ENCODE measurements at regions not wholly inside any gene's neighbourhood (a gene's known extent, or its start where the extent isn't known, plus 50 kb on each side); places are given as distances from the start of the nearest gene placed in this dataset.
"Not testable (repeated sequence)": the region's sequence is repeated elsewhere in the genome, so short reads cannot be mapped to it uniquely, and the experiment has no call there.

DNA sequence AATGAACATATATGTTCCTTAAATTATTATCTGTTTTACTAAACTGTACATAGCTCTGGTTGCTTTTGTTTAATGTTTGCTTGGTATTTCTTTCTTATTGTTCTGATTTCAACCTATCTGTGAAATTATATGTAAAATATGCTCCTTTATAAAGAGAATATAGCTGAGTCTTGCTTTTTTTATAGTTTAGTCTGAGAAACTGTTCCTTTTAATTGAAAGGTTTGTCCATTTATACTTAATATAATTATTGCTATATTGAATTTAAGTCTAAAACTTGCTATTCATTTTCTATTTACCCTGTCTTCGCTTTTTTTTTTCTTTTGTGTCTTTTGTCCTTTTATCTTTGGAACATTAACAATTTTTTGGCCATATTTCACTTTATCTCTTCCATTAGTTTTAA, 712.0 kb downstream of the MAT2B start:
- Mint-ChIP-seq H3K36me3 (ENCODE audit: low read depth) (no peaks in the 10 kb centered on the region), H3K9me3 (ENCODE audit: insufficient read depth) (peaks cover 7% of the 10 kb centered on the region), H3K27me3 (ENCODE audit: low read depth) (no peaks in the 10 kb centered on the region), H3K27ac (no peak overlapping the region), H3K4me1 (ENCODE audit: low read depth) (no peaks in the 10 kb centered on the region), H3K4me3 (no peak overlapping the region)
- no peak for DNase-seq
- ChIA-PET CTCF (no interaction called here), POLR2A (no interaction called here)
- ATAC-seq: no peak

DNA sequence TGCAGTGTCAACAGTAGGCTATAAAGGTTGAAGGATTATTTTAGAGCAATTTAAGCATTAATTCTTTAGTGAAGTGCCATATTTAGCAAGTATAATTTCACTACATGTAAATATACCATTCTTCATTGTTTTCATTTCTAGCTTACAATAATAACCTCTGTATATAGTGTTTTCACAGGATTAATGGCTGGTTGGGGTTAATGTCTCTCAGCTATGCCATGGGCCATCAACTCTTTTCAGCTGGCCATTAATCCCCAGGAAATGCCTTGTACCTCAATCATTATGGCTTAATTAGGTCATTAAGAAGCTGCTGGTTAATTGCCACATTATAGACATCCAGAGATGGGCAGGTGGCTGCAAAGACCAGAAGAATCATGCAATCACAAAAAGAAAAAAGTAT, 715.1 kb downstream of the MAT2B start:
- ChIA-PET CTCF (no interaction called here), POLR2A (no interaction called here)
- Mint-ChIP-seq H3K4me3 (no peak overlapping the region), H3K9me3 (ENCODE audit: insufficient read depth) (peaks cover 4% of the 10 kb centered on the region), H3K27ac (no peak overlapping the region), H3K27me3 (ENCODE audit: low read depth) (no peaks in the 10 kb centered on the region), H3K36me3 (ENCODE audit: low read depth) (no peaks in the 10 kb centered on the region), H3K4me1 (ENCODE audit: low read depth) (no peaks in the 10 kb centered on the region)
- no peak for DNase-seq
- ATAC-seq: no peak

DNA sequence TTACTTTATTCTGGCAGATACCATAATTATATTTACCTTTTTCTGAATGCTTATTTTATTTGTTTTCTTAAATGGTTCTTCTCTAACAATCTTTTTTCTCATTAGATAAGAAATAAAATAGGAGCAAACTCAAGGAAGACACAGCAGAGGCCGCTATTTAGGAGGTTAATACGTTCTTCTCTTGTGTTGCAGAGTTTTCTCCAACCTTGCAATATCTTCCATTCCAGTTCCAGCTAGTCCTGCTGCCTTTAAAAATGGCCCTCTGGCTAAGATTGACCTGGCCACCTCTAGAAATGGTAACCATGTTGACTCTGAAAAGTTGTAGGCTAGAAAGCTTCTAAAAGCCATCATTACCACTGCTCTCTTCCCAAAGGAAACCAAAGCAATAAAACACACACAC, 718.8 kb downstream of the MAT2B start:
- Mint-ChIP-seq H3K27me3 (ENCODE audit: low read depth) (no peaks in the 10 kb centered on the region), H3K36me3 (ENCODE audit: low read depth) (no peaks in the 10 kb centered on the region), H3K27ac (no peak overlapping the region), H3K4me3 (no peak overlapping the region), H3K9me3 (ENCODE audit: insufficient read depth) (no peaks in the 10 kb centered on the region), H3K4me1 (ENCODE audit: low read depth) (no peaks in the 10 kb centered on the region)
- DNase-seq (no peak), ATAC-seq (no peak)
- POLR2A ChIA-PET: no interaction called here
- CTCF ChIA-PET: no interaction called here

DNA sequence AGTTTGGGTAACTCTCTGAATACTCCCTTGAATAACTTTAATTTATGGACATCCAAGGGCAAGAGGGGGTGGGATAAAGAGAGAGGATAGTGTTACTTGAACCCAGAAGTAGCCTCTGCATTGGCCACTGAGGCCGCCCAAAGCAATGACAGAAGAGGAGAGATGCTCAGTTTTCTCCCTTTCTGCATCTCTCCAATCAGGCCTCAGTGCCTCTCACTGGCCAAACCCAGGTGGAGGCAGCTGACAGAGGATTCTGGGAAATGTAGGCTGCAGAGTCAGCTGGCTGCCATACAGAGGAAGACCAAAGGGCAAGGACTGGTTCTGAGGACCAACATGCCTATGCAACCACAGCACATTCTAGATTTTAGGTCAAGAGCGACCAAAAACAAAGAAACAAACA, 719.4 kb downstream of the MAT2B start:
- no peak for DNase-seq
- H3K27me3 Mint-ChIP-seq (ENCODE audit: low read depth): no peaks in the 10 kb centered on the region
- ChIA-PET POLR2A (no interaction called here), CTCF (no interaction called here)
- H3K4me3 Mint-ChIP-seq: no peak overlapping the region
- no peak overlapping the region for H3K27ac Mint-ChIP-seq
- no peaks in the 10 kb centered on the region for H3K9me3 Mint-ChIP-seq (ENCODE audit: insufficient read depth)
- no peaks in the 10 kb centered on the region for H3K4me1 Mint-ChIP-seq (ENCODE audit: low read depth)
- H3K36me3 Mint-ChIP-seq (ENCODE audit: low read depth): no peaks in the 10 kb centered on the region
- ATAC-seq: no peak

DNA sequence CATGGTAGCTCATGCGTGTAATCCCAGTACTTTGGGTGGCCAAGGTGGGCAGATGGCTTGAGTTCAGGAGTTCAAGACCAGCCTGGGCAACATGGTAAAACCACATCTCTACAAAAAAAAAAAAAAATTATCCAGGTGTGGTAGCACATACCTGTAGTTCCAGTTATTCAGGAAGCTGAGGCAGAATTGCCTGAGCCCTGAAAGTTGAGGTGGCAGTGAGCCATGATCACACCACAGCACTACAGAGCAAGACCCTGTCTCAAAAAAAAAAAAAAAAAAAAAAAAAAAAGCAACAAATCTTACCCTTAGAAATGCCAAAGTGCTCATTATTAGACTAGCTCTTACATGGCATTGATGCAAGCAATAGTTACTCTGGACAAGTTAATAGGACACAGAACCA, 724.9 kb downstream of the MAT2B start:
- CTCF ChIA-PET: no interaction called here
- H3K9me3 Mint-ChIP-seq (ENCODE audit: insufficient read depth): no peaks in the 10 kb centered on the region
- no peak for ATAC-seq
- H3K4me3 Mint-ChIP-seq: no peak overlapping the region
- H3K4me1 Mint-ChIP-seq (ENCODE audit: low read depth): no peaks in the 10 kb centered on the region
- no peaks in the 10 kb centered on the region for H3K27me3 Mint-ChIP-seq (ENCODE audit: low read depth)
- no peak overlapping the region for H3K27ac Mint-ChIP-seq
- POLR2A ChIA-PET: no interaction called here
- H3K36me3 Mint-ChIP-seq (ENCODE audit: low read depth): no peaks in the 10 kb centered on the region
- no peak for DNase-seq

DNA sequence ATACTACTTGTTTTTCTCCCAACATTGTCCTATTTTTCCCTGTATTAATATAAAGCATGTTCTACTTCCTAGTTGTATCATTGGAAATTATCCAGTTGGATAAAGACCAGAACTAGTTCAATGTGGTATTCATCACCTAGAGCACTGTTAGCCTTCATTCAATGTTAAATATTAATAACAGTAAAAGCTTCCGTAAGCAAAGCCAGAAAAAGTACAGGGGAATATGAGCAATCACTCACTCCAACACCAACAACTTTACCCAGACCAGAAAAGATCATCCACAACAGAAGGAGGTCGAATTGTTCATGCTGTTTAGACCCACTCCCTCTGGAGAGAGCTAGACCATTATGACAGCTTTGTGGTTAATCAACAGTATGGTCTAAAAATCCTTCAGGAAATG, 728.4 kb downstream of the MAT2B start:
- ChIA-PET CTCF (no interaction called here), POLR2A (no interaction called here)
- no peak overlapping the region for H3K27ac Mint-ChIP-seq
- no peak for DNase-seq
- no peaks in the 10 kb centered on the region for H3K9me3 Mint-ChIP-seq (ENCODE audit: insufficient read depth)
- no peak overlapping the region for H3K4me3 Mint-ChIP-seq
- no peaks in the 10 kb centered on the region for H3K36me3 Mint-ChIP-seq (ENCODE audit: low read depth)
- no peaks in the 10 kb centered on the region for H3K4me1 Mint-ChIP-seq (ENCODE audit: low read depth)
- ATAC-seq: no peak
- no peaks in the 10 kb centered on the region for H3K27me3 Mint-ChIP-seq (ENCODE audit: low read depth)

DNA sequence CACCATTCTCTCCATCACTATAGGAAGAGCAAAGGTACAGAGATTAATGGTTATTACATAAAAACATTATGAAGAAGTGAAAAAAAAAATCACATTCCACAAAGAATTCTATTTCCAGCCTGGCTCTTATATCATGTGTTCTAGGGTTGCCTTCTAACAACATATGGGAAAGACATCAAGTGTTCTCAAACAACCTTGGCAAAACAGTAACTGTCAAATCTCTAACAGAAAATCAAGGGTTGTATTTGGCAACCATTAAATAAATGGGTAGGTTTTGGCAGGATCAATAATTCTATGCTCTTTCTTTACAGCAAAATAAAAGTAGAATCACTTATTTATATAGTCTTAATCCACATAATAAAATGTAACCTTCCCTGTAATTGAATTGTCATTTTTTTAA, 728.9 kb downstream of the MAT2B start:
- Mint-ChIP-seq H3K9me3 (ENCODE audit: insufficient read depth) (no peaks in the 10 kb centered on the region), H3K27ac (no peak overlapping the region), H3K4me1 (ENCODE audit: low read depth) (no peaks in the 10 kb centered on the region), H3K4me3 (no peak overlapping the region), H3K27me3 (ENCODE audit: low read depth) (no peaks in the 10 kb centered on the region), H3K36me3 (ENCODE audit: low read depth) (no peaks in the 10 kb centered on the region)
- ATAC-seq: no peak
- ChIA-PET POLR2A (no interaction called here), CTCF (no interaction called here)
- no peak for DNase-seq

DNA sequence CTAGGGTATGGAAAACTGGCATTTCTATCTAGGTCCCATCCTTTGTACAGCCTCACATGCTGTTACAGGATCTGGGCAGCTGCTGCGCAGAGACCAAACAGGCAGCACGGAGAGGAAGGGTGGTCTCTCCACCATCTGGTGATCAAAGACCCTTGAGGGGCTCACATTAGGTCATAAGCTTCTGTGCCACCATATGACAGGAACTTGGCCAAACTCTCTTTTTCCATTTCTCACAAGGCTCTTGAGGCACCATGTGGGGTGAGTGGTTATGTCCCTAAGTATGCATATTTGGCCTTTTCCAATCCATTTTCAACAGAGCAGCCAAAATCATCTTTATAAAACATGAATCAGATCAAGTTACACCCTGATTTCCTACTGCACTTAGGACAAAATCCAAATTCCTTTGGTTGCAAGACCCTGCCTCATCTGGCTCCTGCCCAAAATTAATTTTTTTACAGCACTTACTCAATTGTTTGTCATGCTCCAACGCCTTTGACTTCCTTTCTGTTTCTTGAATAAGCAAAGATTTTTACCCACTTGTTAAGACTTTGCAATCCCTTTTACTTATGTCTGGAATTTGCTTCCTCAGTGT, 730.0 kb downstream of the MAT2B start:
- H3K4me3 Mint-ChIP-seq: no peak overlapping the region
- H3K36me3 Mint-ChIP-seq (ENCODE audit: low read depth): no peaks in the 10 kb centered on the region
- no peaks in the 10 kb centered on the region for H3K4me1 Mint-ChIP-seq (ENCODE audit: low read depth)
- ATAC-seq (no peak), DNase-seq (no peak)
- H3K9me3 Mint-ChIP-seq (ENCODE audit: insufficient read depth): no peaks in the 10 kb centered on the region
- H3K27me3 Mint-ChIP-seq (ENCODE audit: low read depth): no peaks in the 10 kb centered on the region
- ChIA-PET POLR2A (no interaction called here), CTCF (no interaction called here)
- no peak overlapping the region for H3K27ac Mint-ChIP-seq

DNA sequence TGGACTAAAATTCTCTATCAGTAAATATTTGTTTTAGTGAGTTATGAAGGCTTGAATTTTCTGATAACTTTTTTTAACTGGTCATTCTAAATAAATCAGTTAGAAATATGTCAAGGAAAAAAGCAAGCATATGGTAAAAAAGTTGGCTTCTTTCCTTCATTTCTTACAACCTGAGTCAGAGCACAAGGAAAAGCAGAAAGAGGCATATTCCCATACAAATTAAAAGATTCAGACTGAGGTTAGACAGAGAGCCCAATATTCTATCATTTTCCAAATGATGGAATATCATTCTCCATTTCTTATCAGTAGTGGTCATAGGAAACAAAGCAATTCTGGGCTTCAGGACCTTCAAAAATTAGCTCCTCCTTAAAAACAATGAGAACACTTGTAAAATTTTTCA, 732.1 kb downstream of the MAT2B start:
- H3K4me1 Mint-ChIP-seq (ENCODE audit: low read depth): no peaks in the 10 kb centered on the region
- POLR2A ChIA-PET: no interaction called here

DNA sequence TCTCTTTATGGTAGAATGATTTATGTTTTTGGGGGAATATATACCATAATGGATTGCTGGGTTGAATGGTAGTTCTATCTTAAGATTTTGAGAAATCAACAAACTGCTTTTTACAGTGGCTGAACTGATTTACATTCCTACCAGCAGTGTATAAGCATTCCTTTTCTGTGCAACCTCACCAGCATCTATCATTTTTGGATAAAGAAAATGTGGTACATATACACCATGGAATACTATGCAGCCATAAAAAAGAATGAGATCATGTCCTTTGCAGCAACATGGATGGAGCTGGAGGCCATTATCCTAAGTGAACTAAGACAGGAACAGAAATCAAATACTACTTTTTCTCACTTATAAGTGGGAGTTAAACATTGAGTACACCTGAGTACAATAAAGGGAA, 746.4 kb downstream of the MAT2B start:
- CTCF ChIA-PET; ATAC-seq; H3K4me1 Mint-ChIP-seq (ENCODE audit: low read depth); DNase-seq; H3K4me3 Mint-ChIP-seq; H3K36me3 Mint-ChIP-seq (ENCODE audit: low read depth); H3K9me3 Mint-ChIP-seq (ENCODE audit: insufficient read depth); H3K27ac Mint-ChIP-seq; H3K27me3 Mint-ChIP-seq (ENCODE audit: low read depth); POLR2A ChIA-PET: not testable (repeated sequence)

More for the DNA sequence above, 732.1 kb downstream of the MAT2B start:
- CTCF ChIA-PET: no interaction called here
- Mint-ChIP-seq H3K4me3 (no peak overlapping the region), H3K27me3 (ENCODE audit: low read depth) (no peaks in the 10 kb centered on the region), H3K27ac (no peak overlapping the region), H3K36me3 (ENCODE audit: low read depth) (no peaks in the 10 kb centered on the region), H3K9me3 (ENCODE audit: insufficient read depth) (no peaks in the 10 kb centered on the region)
- ATAC-seq (no peak), DNase-seq (no peak)

DNA sequence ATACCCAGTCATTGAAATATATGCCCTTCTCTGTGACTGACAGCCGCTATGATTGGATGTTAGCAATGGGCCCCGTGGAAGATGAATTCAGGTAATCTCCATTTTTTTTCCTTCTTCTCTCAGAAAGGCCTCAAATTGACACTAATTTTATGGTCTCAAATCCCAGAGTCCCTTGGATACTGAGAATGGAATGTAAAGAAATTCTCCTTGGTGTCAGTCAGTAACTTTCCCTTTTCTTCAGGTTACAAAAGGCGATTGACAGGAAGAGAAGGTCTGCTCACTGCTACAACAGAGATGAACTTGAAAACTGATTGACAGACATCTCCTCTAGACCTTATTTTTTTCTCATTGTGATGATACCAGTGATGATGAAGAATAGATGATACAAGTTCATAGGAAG, 748.3 kb downstream of the MAT2B start:
- no peak for ATAC-seq
- no peak overlapping the region for H3K4me3 Mint-ChIP-seq
- POLR2A ChIA-PET: no interaction called here
- H3K4me1 Mint-ChIP-seq (ENCODE audit: low read depth): no peaks in the 10 kb centered on the region
- peaks cover 6% of the 10 kb centered on the region for H3K9me3 Mint-ChIP-seq (ENCODE audit: insufficient read depth)
- H3K27ac Mint-ChIP-seq: no peak overlapping the region
- no peaks in the 10 kb centered on the region for H3K36me3 Mint-ChIP-seq (ENCODE audit: low read depth)
- no peak for DNase-seq
- CTCF ChIA-PET: no interaction called here
- no peaks in the 10 kb centered on the region for H3K27me3 Mint-ChIP-seq (ENCODE audit: low read depth)

DNA sequence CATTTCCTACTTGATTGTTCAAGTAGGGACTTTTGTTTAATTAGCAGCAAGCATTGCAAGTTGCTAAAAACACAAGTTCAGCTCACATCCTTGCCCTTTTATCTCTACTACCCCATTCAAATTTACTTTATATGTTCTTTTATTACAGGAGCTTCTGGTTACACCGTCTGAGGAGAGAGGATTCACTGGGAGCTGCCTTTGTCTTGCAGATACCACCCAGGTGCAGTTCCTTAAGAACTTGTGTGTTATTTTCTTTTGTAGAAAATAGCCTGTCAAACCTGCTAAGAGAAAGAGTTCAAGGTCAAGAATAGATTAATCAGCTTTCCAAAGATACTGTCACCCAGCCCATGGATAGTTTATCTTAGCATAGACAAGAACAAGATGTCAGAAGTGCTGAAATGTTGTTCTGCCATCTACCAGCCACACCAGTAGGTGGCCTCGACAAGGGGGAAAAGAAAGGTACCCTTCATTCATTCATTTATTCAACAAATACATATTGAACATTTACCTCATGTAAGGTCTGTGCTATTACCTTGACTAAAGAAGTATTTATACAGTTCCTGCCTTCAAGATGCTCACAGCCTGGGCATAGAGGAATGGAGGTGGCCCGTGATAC, 750.3 kb downstream of the MAT2B start:
- DNase-seq (no peak), ATAC-seq (no peak)
- peaks cover 6% of the 10 kb centered on the region for H3K9me3 Mint-ChIP-seq (ENCODE audit: insufficient read depth)
- CTCF ChIA-PET: no interaction called here
- no peak overlapping the region for H3K4me3 Mint-ChIP-seq
- POLR2A ChIA-PET: no interaction called here
- no peaks in the 10 kb centered on the region for H3K4me1 Mint-ChIP-seq (ENCODE audit: low read depth)
- H3K27ac Mint-ChIP-seq: no peak overlapping the region
- no peaks in the 10 kb centered on the region for H3K36me3 Mint-ChIP-seq (ENCODE audit: low read depth)
- H3K27me3 Mint-ChIP-seq (ENCODE audit: low read depth): no peaks in the 10 kb centered on the region

DNA sequence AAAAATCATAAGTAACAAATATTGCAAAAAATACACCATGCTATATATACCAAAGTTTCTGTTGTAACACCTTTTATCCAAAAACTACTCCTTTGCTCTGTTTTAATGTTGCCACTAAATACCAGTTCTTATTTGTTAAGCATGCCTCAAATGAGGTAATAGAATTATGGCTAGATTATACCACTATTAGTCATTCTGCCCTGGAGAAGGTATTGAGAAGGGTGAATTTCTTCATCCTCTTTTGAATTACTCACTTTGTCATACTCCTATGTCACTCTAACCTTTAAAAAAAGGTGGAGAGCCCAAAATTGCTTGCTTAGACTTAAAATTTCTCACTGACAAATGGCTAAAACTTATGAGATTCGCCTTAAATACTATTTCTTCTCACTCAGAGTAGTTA, 750.9 kb downstream of the MAT2B start:
- DNase-seq (no peak), ATAC-seq (no peak)
- Mint-ChIP-seq H3K27me3 (ENCODE audit: low read depth) (no peaks in the 10 kb centered on the region), H3K27ac (no peak overlapping the region), H3K4me3 (no peak overlapping the region), H3K9me3 (ENCODE audit: insufficient read depth) (peaks cover 6% of the 10 kb centered on the region), H3K4me1 (ENCODE audit: low read depth) (no peaks in the 10 kb centered on the region), H3K36me3 (ENCODE audit: low read depth) (no peaks in the 10 kb centered on the region)
- ChIA-PET CTCF (no interaction called here), POLR2A (no interaction called here)

Data from activated CD8-positive, alpha-beta T cell treated with anti-CD3 and anti-CD28 coated beads, Interleukin-2, amount 10 ng/mL, durations not matched to agents 7 days and 5 days (primary cell).